OCI-LY7 (cell line): ENCODE measurements at regions not wholly inside any gene's neighbourhood (a gene's known extent, or its start where the extent isn't known, plus 50 kb on each side); places are given as distances from the start of the nearest gene placed in this dataset.

ENCODE experiments used
- EZH2phosphoT487 ChIP-seq: fragments of 200-600 bp; sonication (generic); IDR thresholded peaks from 2 replicates; pipeline ENCODE4 v1.6.1; 2018; ENCODE audit warnings: low read depth, borderline replicate concordance, mild to moderate bottlenecking, mixed run types, antibody characterized with exemption, low read length, moderate library complexity, mixed read lengths
- TF ChIP-seq, protein P1 (sequence below): fragments of 200-600 bp; sonication (generic); conservative IDR thresholded peaks from 2 replicates; pipeline ENCODE4 v1.5.1; 2014; ENCODE audit warnings: mild to moderate bottlenecking, antibody characterized with exemption, low read length, moderate library complexity, mixed read lengths

DNA sequence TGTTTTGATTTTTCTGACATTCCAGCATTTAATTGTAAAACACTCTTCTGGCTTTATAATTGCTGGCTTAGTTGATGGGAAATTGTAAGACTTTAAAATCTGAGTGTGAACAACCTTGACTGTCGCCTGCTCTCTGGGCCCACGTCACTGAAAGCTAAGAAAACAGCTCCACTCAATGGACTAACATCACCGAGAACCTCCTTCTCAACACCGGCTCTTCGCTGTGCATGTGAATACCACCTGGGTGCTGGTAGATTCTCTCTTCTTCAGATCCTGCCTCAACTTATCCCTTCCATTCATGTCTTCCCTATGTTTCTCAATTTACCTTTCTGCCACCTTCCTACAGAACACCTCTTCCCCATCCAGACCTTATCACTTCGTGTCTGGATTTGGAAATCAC, 523.1 kb upstream of the ID2 start:
- TF ChIP-seq, protein P1, sequence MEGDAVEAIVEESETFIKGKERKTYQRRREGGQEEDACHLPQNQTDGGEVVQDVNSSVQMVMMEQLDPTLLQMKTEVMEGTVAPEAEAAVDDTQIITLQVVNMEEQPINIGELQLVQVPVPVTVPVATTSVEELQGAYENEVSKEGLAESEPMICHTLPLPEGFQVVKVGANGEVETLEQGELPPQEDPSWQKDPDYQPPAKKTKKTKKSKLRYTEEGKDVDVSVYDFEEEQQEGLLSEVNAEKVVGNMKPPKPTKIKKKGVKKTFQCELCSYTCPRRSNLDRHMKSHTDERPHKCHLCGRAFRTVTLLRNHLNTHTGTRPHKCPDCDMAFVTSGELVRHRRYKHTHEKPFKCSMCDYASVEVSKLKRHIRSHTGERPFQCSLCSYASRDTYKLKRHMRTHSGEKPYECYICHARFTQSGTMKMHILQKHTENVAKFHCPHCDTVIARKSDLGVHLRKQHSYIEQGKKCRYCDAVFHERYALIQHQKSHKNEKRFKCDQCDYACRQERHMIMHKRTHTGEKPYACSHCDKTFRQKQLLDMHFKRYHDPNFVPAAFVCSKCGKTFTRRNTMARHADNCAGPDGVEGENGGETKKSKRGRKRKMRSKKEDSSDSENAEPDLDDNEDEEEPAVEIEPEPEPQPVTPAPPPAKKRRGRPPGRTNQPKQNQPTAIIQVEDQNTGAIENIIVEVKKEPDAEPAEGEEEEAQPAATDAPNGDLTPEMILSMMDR: no peak
- TF ChIP-seq EZH2phosphoT487: no peak
